ENCODE measurements at regions not wholly inside any gene's neighbourhood (a gene's known extent, or its start where the extent isn't known, plus 50 kb on each side); places are given as distances from the start of the nearest gene placed in this dataset.

- intact Hi-C loops (cut with micrococcal nuclease), result no loop called here
- H3K9me3 ChIP-seq (replicated peaks; ENCODE audit: control insufficient read depth, insufficient read depth, low read length), result peaks cover 4% of the 10 kb centered on the region
- no peaks in the 10 kb centered on the region for H3K27me3 ChIP-seq (ENCODE audit: control insufficient read depth in 2 of 2, insufficient read depth in 2 of 2, low read length in 2 of 2)
- no peaks in the 10 kb centered on the region for H3K9me1 ChIP-seq (replicated peaks; ENCODE audit: control insufficient read depth, extremely low read depth, insufficient read depth, low read length)
- no peak overlapping the region for H3K4me3 ChIP-seq (replicated peaks in 1 of 3; ENCODE audit: insufficient read depth in 1 of 3, low read depth in 1 of 3, low read length in 3 of 3)
- H3K79me2 ChIP-seq (ENCODE audit: control insufficient read depth, insufficient read depth, low read length), result no peaks in the 10 kb centered on the region
- BruUV-seq (replicated peaks), result no TSS peak
- H3K9ac ChIP-seq (replicated peaks; ENCODE audit: extremely low read depth, insufficient read depth, low read length), result no peak overlapping the region
- ChIA-PET CTCF (no interaction called here), POLR2A (no interaction called here)
- dilution Hi-C loops (cut with MboI; ENCODE audit: extremely low pct_ligation_motif_present, low sequenced_read_pairs), result no loop called here
- no peak for TF ChIP-seq GATA2 (IDR thresholded peaks at IDR 0.05; ENCODE audit: insufficient read depth, insufficient read length, low read depth, low read length)
- TF ChIP-seq POLR2AphosphoS5 (IDR thresholded peaks at IDR 0.05; ENCODE audit: insufficient read depth, low read depth, low read length), result no peak
- TF ChIP-seq POLR2A (IDR thresholded peaks at IDR 0.05; ENCODE audit: low read depth, low read length), result no peak
- no peak for TF ChIP-seq MYC (IDR thresholded peaks at IDR 0.05; ENCODE audit: low read depth, low read length)
- TF ChIP-seq MAX (IDR thresholded peaks at IDR 0.05; ENCODE audit: insufficient read depth, insufficient read length), result no peak
- no peak for TF ChIP-seq FOS (IDR thresholded peaks at IDR 0.05; ENCODE audit: borderline replicate concordance, insufficient read depth, low read length)
- no peak for TF ChIP-seq JUN (IDR thresholded peaks at IDR 0.05; ENCODE audit: borderline replicate concordance, insufficient read depth, insufficient read length, low read depth)
- TF ChIP-seq CTCF (IDR thresholded peaks at IDR 0.05; ENCODE audit: extremely low read depth in 1 of 2, insufficient read depth in 1 of 2, low read depth in 1 of 2, low read length in 2 of 2), result no peak
- no peak for TF ChIP-seq EZH2 (IDR thresholded peaks at IDR 0.05; ENCODE audit: borderline replicate concordance, low read depth, low read length, severe bottlenecking)
- no peak overlapping the region for H2AFZ ChIP-seq (ENCODE audit: low read depth, low read length)
- H3K4me2 ChIP-seq (ENCODE audit: insufficient read depth, low read length), result no peak overlapping the region
- no peaks in the 10 kb centered on the region for H4K20me1 ChIP-seq (replicated peaks; ENCODE audit: control insufficient read depth, extremely low read depth, insufficient read depth, low read length)
- no peak for DNase-seq (ENCODE audit: low read depth, low spot score)
- FAIRE-seq, result no peak
- H3K36me3 ChIP-seq (ENCODE audit: control insufficient read depth in 2 of 2, extremely low read depth in 1 of 2, insufficient read depth in 2 of 2, low read length in 2 of 2), result no peaks in the 10 kb centered on the region
- no peaks in the 10 kb centered on the region for H3K4me1 ChIP-seq (ENCODE audit: control insufficient read depth, extremely low read depth, insufficient read depth, low read length)
- H3K27ac ChIP-seq (ENCODE audit: insufficient read depth, low read depth, low read length), result no peak overlapping the region
Measured at GRCh38 chr6:24019393-24019792, 106.6 kb upstream of the NRSN1 start.
